Left ventricle myocardium inferior (tissue), 1 donor: ENCODE measurements at regions not wholly inside any gene's neighbourhood (a gene's known extent, or its start where the extent isn't known, plus 50 kb on each side); places are given as distances from the start of the nearest gene placed in this dataset.

Experiments used
- DNase-seq: peaks from one replicate; pipeline ENCODE4 v3.0.0-alpha.2; 2020
- H3K27ac ChIP-seq: fragments of 200-600 bp; replicated peaks from 2 replicates; pipeline ENCODE4 v1.8.0; 2021
- H3K27me3 ChIP-seq: fragments of 200-600 bp; 2 replicates; pipeline ENCODE4 v1.8.0; 2021; ENCODE audit warnings: low read depth
- H3K36me3 ChIP-seq: fragments of 200-600 bp; 2 replicates; pipeline ENCODE4 v1.8.0; 2021
- H3K4me1 ChIP-seq: fragments of 200-600 bp; 2 replicates; pipeline ENCODE4 v1.8.0; 2021
- H3K4me3 ChIP-seq: fragments of 200-600 bp; 2 replicates; pipeline ENCODE4 v1.8.0; 2021; ENCODE audit warnings: mild to moderate bottlenecking, moderate library complexity
- H3K9me3 ChIP-seq: fragments of 200-600 bp; replicated peaks from 2 replicates; pipeline ENCODE4 v1.8.0; 2021
- intact Hi-C: fragments of 100-400 bp; cut with micrococcal nuclease; formaldehyde crosslinking; loops from one replicate; pipeline ENCODE4 v1.11.0; 2022
- TF ChIP-seq, protein P1 (sequence below): fragments of 200-600 bp; IDR thresholded peaks from 2 replicates; pipeline ENCODE4 v1.8.0; 2021; ENCODE audit warnings: antibody characterized with exemption, mild to moderate bottlenecking, borderline replicate concordance
- donor health status: DM: no; HTN: yes; CAD: no; lungs with severe emphysema.

- no peaks in the 10 kb centered on the region for H3K36me3 ChIP-seq
- H3K27ac ChIP-seq, result no peak overlapping the region
- TF ChIP-seq, protein P1, sequence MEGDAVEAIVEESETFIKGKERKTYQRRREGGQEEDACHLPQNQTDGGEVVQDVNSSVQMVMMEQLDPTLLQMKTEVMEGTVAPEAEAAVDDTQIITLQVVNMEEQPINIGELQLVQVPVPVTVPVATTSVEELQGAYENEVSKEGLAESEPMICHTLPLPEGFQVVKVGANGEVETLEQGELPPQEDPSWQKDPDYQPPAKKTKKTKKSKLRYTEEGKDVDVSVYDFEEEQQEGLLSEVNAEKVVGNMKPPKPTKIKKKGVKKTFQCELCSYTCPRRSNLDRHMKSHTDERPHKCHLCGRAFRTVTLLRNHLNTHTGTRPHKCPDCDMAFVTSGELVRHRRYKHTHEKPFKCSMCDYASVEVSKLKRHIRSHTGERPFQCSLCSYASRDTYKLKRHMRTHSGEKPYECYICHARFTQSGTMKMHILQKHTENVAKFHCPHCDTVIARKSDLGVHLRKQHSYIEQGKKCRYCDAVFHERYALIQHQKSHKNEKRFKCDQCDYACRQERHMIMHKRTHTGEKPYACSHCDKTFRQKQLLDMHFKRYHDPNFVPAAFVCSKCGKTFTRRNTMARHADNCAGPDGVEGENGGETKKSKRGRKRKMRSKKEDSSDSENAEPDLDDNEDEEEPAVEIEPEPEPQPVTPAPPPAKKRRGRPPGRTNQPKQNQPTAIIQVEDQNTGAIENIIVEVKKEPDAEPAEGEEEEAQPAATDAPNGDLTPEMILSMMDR, result no peak
- intact Hi-C loops, result no loop called here
- no peak overlapping the region for H3K4me3 ChIP-seq
- H3K9me3 ChIP-seq, result no peaks in the 10 kb centered on the region
- no peaks in the 10 kb centered on the region for H3K27me3 ChIP-seq
- H3K4me1 ChIP-seq, result no peaks in the 10 kb centered on the region
- DNase-seq, result no peak
Measured at GRCh38 chr13:72149701-72150100, 282.7 kb upstream of the DACH1 start.

DNA sequence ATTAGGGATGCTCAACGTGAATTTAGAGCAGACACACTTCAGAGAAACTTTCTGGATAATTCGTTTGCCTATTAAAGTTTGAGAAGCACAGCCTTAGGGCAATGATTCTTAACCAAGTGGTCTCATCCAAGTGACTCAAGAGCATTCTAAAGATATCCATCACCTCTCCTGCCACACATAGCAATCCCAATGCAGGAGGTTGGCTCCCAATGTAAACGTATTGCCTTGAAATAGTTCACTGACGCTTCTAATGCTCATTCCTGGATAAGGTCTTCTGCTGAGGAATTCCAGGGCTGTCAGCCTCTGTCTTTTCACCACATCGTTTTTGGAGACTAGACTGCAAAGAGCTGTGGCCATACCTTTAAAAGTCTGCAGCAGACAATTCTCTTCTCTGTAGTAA, 279.8 kb upstream of the DACH1 start:
- no peaks in the 10 kb centered on the region for H3K27me3 ChIP-seq
- peaks cover 2% of the 10 kb centered on the region for H3K4me1 ChIP-seq
- TF ChIP-seq, protein P1, result no peak
- H3K27ac ChIP-seq, result no peak overlapping the region
- H3K36me3 ChIP-seq, result no peaks in the 10 kb centered on the region
- no peaks in the 10 kb centered on the region for H3K9me3 ChIP-seq
- no peak for DNase-seq
- intact Hi-C loops, result no loop called here
- no peak overlapping the region for H3K4me3 ChIP-seq

DNA sequence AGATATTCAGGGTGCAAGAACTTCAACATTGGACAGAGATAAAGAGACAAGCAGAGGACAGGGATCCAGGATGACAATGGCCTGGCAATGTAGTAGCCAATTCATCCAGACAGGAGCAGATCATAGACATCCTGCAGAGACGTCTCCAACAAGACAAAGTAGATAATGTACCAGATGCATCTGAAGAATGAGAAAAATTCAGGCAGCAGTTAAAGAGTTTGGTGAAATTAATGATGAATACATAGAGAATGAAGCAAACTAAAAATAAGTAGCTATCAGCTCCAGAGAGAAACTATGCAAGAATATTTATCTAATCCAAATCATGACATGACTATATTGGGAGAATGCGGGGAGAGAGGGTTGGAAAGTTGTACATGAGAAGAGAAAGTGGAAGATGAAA, 278.4 kb upstream of the DACH1 start:
- intact Hi-C loops, result no loop called here
- H3K27ac ChIP-seq, result no peak overlapping the region
- peaks cover 4% of the 10 kb centered on the region for H3K4me1 ChIP-seq
- no peaks in the 10 kb centered on the region for H3K36me3 ChIP-seq
- no peaks in the 10 kb centered on the region for H3K27me3 ChIP-seq
- no peak overlapping the region for H3K4me3 ChIP-seq
- H3K9me3 ChIP-seq, result no peaks in the 10 kb centered on the region
- TF ChIP-seq, protein P1, result no peak
- DNase-seq, result no peak

DNA sequence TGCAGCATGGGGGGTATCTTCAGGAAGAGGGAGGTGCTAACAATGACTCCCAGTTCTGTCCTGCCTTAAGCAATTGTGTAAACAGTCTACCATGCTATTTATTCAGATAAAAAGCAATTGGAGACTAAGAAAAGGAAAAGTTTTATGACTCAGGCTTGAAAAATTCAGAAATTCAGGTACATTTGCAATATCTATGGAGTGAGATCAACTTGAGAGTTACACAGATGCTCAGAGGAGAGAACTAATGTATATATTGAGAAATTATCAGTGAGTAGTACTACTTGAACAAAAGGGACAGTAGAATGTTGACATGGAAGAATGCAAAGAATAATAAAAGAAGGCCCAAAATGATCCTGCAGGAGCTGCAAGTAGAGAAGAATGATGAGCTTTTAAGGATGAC, 277.6 kb upstream of the DACH1 start:
- intact Hi-C loops, result no loop called here

GRCh38 chr13:72141855-72142519, 275.0 kb upstream of the DACH1 start:
- no peaks in the 10 kb centered on the region for H3K27me3 ChIP-seq
- no peak for DNase-seq
- H3K4me1 ChIP-seq, result peaks cover 4% of the 10 kb centered on the region
- H3K9me3 ChIP-seq, result no peaks in the 10 kb centered on the region
- H3K4me3 ChIP-seq, result no peak overlapping the region
- H3K36me3 ChIP-seq, result no peaks in the 10 kb centered on the region
- H3K27ac ChIP-seq, result no peak overlapping the region
- TF ChIP-seq, protein P1, result no peak
- intact Hi-C loops, result no loop called here

More for the DNA sequence above, 277.6 kb upstream of the DACH1 start:
- Histone ChIP-seq H3K27me3 (no peaks in the 10 kb centered on the region), H3K9me3 (no peaks in the 10 kb centered on the region), H3K4me1 (peaks cover 4% of the 10 kb centered on the region), H3K27ac (no peak overlapping the region), H3K4me3 (no peak overlapping the region), H3K36me3 (no peaks in the 10 kb centered on the region)
- TF ChIP-seq, protein P1, result no peak
- DNase-seq, result no peak
